Gastroesophageal sphincter (tissue), 3 donors: ENCODE measurements at regions not wholly inside any gene's neighbourhood (a gene's known extent, or its start where the extent isn't known, plus 50 kb on each side); places are given as distances from the start of the nearest gene placed in this dataset.

Experiments used
- CTCF ChIP-seq, 4 experiments: fragments of 200-600 bp in 2 of 4; fragments of 450-650 bp in 2 of 4; sonication (generic) in 1 of 4; IDR thresholded peaks; one replicate each; pipeline ENCODE4 v1.5.1; 2017 to 2019; ENCODE audit warnings: antibody characterized with exemption in 4 of 4, mild to moderate bottlenecking in 2 of 4, moderate library complexity in 2 of 4
- POLR2AphosphoS5 ChIP-seq: sonication (generic); formaldehyde crosslinking; IDR thresholded peaks from one replicate; pipeline ENCODE4 v1.6.1; 2017; ENCODE audit warnings: antibody characterized with exemption

GRCh38 chr10:23965880-23966279 lies 243.1 kb upstream of the KIAA1217 start:
- no peak for TF ChIP-seq CTCF (IDR thresholded peaks at IDR 0.05)
- no peak for TF ChIP-seq POLR2AphosphoS5
